GM12892 (cell line): ENCODE measurements at regions not wholly inside any gene's neighbourhood (a gene's known extent, or its start where the extent isn't known, plus 50 kb on each side); places are given as distances from the start of the nearest gene placed in this dataset.
"Not testable (repeated sequence)": the region's sequence is repeated elsewhere in the genome, so short reads cannot be mapped to it uniquely, and the experiment has no call there.

Experiments
- POLR2AphosphoS5 ChIP-seq: IDR thresholded peaks from 2 replicates; pipeline ENCODE4 v1.6.1; 2011; ENCODE audit warnings: low read depth, low read length, control low read depth
- TAF1 ChIP-seq: IDR thresholded peaks from 2 replicates; pipeline ENCODE4 v1.6.1; 2011; ENCODE audit warnings: low read depth, mild to moderate bottlenecking, control low read depth, low read length, borderline replicate concordance

GRCh38 chr9:41073471-41074243, 54.8 kb downstream of the FOXD4L6 start:
- TF ChIP-seq TAF1, POLR2AphosphoS5: not testable (repeated sequence)
